ENCODE measurements at regions not wholly inside any gene's neighbourhood (a gene's known extent, or its start where the extent isn't known, plus 50 kb on each side); places are given as distances from the start of the nearest gene placed in this dataset.

DNA sequence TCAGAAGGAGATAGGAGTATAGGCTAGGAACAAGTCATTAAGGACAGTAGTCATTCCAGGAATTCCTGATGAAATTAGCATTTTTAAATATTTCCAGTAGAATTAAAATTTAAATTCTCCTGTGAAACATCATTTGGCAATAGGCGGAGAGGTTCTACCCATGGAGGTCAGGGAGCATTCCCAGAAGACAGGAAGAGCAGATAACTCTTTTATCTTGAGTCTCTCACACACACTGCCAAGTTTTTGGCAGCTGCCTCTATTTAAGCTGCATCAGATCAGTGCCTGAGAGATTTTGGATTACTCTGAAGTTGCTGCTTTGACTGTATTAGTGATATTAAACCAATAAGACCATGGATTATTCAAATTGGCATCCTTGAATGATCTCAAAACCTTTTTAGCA, 714.7 kb downstream of the EPHA4 start:
- no peak for DNase-seq
- H3K4me3 ChIP-seq: no peak overlapping the region
- H3K4me1 ChIP-seq: no peaks in the 10 kb centered on the region
- no peak overlapping the region for H3K27ac ChIP-seq
- H3K36me3 ChIP-seq: no peaks in the 10 kb centered on the region
- TF ChIP-seq, protein P1, sequence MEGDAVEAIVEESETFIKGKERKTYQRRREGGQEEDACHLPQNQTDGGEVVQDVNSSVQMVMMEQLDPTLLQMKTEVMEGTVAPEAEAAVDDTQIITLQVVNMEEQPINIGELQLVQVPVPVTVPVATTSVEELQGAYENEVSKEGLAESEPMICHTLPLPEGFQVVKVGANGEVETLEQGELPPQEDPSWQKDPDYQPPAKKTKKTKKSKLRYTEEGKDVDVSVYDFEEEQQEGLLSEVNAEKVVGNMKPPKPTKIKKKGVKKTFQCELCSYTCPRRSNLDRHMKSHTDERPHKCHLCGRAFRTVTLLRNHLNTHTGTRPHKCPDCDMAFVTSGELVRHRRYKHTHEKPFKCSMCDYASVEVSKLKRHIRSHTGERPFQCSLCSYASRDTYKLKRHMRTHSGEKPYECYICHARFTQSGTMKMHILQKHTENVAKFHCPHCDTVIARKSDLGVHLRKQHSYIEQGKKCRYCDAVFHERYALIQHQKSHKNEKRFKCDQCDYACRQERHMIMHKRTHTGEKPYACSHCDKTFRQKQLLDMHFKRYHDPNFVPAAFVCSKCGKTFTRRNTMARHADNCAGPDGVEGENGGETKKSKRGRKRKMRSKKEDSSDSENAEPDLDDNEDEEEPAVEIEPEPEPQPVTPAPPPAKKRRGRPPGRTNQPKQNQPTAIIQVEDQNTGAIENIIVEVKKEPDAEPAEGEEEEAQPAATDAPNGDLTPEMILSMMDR (IDR thresholded peaks at IDR 0.05): no peak
- TF ChIP-seq POLR2A (IDR thresholded peaks at IDR 0.05): no peak
- intact Hi-C loops (cut with DNase I; ENCODE audit: low total_unique reads): no loop called here
- no peaks in the 10 kb centered on the region for H3K27me3 ChIP-seq
- H3K9me3 ChIP-seq: no peaks in the 10 kb centered on the region

DNA sequence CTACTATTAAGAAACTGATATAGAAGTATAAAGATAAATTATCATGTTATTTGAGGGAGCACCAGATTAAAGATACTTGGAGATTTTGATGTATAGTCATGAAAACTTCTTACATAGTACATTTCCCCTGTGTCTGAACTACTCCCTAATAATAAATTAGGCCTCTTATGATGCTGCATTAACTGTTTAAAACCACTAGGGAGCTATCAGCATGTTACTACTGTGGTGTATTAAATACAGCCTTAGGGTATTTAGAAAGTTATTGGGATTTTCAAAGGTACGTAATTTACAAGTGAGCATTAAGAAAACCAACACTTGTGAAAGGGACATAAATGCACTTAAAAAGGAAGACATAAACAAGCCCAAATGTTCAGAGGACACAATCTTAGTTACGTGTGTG, 714.0 kb downstream of the EPHA4 start:
- intact Hi-C loops (cut with DNase I; ENCODE audit: low total_unique reads): no loop called here
- no peak for TF ChIP-seq POLR2A (IDR thresholded peaks at IDR 0.05)
- TF ChIP-seq, protein P1 (IDR thresholded peaks at IDR 0.05): no peak
- H3K9me3 ChIP-seq: no peaks in the 10 kb centered on the region
- H3K36me3 ChIP-seq: no peaks in the 10 kb centered on the region
- H3K4me3 ChIP-seq: no peak overlapping the region
- H3K27ac ChIP-seq: no peak overlapping the region
- H3K4me1 ChIP-seq: no peaks in the 10 kb centered on the region
- no peak for DNase-seq
- no peaks in the 10 kb centered on the region for H3K27me3 ChIP-seq

DNA sequence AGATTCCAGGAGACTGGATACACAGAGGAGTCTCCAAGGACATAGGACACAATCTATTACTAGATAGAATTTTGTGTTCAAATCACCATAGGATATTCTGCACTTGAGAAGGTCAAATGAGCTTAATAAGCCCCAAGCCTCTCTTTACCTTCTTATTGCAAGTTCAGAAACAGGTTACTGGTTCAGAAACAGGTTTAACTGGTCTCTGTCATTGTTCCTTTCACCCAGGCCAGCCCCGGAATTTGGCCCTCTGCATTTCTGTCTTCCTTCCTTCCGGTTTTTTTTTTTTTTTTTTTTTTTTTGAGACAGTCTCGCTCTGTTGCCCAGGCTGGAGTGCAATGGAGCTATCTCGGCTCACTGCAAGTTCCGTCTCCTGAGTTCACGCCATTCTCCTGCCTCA, 700.2 kb downstream of the EPHA4 start:
- Histone ChIP-seq H3K4me1 (no peaks in the 10 kb centered on the region), H3K4me3 (no peak overlapping the region), H3K9me3 (no peaks in the 10 kb centered on the region), H3K27ac (no peak overlapping the region), H3K36me3 (no peaks in the 10 kb centered on the region), H3K27me3 (no peaks in the 10 kb centered on the region)
- TF ChIP-seq, protein P1 (IDR thresholded peaks at IDR 0.05): no peak
- no peak for TF ChIP-seq POLR2A (IDR thresholded peaks at IDR 0.05)
- intact Hi-C loops (cut with DNase I; ENCODE audit: low total_unique reads): no loop called here
- DNase-seq: no peak

DNA sequence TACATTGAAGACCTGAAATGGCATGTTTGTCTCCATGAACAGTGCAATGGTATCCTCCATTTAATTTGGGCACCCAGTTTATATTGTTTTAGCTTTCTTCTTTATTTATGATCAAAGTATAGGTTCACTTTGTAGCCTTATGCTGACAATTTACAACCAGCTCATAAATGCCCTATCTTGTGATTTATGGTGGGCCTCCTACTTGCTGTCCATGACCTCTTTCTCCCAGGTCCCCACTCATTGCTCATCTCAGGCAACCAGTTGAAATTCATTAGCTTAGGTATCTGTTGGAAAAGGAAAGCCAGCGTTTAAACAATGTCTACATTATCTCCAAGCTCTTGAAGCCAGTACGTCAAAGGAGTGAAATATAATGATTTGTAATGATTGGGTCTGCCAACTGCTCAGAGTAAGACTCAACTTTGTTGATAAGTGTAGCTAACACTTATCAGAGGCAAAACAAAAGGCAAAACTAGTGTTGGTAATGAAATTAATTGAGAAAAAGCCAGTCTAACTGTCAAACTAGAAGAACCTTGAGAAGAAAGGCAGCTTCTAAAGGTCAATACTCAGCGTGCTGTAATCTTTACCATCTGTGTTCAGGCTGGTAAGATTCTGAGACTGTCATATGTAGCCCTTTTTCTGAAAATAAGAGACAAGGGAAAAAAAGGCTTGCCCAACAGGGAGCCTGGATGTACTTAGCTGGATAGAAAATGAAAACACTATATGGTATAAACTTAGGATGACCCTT, 695.9 kb downstream of the EPHA4 start:
- H3K36me3 ChIP-seq: no peaks in the 10 kb centered on the region
- no peak overlapping the region for H3K27ac ChIP-seq
- intact Hi-C loops (cut with DNase I; ENCODE audit: low total_unique reads): no loop called here
- no peak for DNase-seq
- no peak for TF ChIP-seq POLR2A (IDR thresholded peaks at IDR 0.05)
- TF ChIP-seq, protein P1 (IDR thresholded peaks at IDR 0.05): no peak
- no peaks in the 10 kb centered on the region for H3K9me3 ChIP-seq
- no peak overlapping the region for H3K4me3 ChIP-seq
- H3K27me3 ChIP-seq: no peaks in the 10 kb centered on the region
- no peaks in the 10 kb centered on the region for H3K4me1 ChIP-seq

DNA sequence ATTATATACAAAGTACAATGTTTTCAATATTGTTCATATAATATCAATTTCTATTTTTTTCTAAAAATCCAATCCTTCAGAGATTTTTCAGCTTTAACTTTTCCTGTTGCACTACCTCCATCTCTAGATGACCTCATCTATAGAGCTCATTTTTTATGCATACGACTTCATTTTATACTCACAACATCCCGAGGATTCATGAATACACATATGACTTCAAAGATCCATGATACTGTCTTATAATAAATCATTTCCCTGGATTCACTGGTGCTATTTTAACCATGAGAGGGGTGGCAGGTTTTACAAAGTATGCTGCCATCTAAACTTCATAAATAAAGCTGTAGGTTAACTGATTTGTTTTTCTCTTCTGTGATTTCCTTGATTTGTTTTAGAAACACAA, 694.6 kb downstream of the EPHA4 start:
- DNase-seq: no peak
- Histone ChIP-seq H3K36me3 (no peaks in the 10 kb centered on the region), H3K9me3 (no peaks in the 10 kb centered on the region), H3K27me3 (no peaks in the 10 kb centered on the region), H3K27ac (no peak overlapping the region), H3K4me1 (no peaks in the 10 kb centered on the region), H3K4me3 (no peak overlapping the region)
- intact Hi-C loops (cut with DNase I; ENCODE audit: low total_unique reads): no loop called here
- no peak for TF ChIP-seq POLR2A (IDR thresholded peaks at IDR 0.05)
- TF ChIP-seq, protein P1 (IDR thresholded peaks at IDR 0.05): no peak
